ENCODE measurements at regions not wholly inside any gene's neighbourhood (a gene's known extent, or its start where the extent isn't known, plus 50 kb on each side); places are given as distances from the start of the nearest gene placed in this dataset.

DNA sequence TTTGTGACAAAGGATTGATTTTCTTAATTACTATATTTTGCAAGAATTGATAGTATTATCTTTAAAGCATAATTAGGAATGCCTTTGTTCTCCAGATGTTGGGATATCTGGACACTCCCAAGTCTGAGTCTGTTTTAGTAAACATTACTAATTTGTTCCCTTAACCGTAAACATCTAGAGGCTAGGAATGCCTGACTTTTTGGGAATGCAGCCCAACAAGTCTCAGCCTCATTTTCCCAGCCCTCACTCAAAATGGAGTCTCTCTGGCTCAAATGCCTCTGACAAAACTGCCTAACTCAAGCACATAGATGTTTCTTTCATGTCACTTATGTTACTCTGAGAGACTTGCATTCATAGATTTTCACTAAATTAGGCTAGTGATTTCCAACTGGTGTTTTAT is 297.0 kb upstream of the CLNK start:
- no peak overlapping the region for H3K4me3 ChIP-seq (ENCODE audit: low read depth, low read length)
- no peak for DNase-seq (ENCODE audit: low read depth)
- TF ChIP-seq, protein P1, sequence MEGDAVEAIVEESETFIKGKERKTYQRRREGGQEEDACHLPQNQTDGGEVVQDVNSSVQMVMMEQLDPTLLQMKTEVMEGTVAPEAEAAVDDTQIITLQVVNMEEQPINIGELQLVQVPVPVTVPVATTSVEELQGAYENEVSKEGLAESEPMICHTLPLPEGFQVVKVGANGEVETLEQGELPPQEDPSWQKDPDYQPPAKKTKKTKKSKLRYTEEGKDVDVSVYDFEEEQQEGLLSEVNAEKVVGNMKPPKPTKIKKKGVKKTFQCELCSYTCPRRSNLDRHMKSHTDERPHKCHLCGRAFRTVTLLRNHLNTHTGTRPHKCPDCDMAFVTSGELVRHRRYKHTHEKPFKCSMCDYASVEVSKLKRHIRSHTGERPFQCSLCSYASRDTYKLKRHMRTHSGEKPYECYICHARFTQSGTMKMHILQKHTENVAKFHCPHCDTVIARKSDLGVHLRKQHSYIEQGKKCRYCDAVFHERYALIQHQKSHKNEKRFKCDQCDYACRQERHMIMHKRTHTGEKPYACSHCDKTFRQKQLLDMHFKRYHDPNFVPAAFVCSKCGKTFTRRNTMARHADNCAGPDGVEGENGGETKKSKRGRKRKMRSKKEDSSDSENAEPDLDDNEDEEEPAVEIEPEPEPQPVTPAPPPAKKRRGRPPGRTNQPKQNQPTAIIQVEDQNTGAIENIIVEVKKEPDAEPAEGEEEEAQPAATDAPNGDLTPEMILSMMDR (IDR thresholded peaks at IDR 0.05; ENCODE audit: control insufficient read depth, extremely low read depth, insufficient read depth): no peak

DNA sequence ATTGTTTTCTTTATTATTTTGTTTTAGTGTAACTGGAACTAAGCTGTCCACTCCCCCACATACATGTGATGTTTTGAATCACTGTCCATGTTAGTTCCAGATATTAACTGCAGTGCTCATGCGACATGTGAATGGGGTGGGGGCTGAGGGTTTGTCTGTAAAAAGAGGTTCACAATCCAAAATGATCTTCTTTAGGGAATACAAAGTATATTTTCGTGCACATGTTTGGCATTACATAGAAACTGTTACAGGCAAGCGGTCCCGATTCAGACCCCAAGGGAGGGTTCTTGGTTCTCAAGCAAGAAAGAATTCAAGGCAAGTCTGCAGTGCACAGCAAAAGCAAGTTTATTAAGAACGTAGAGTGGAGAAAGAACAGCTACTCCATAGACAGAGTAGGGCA is 296.5 kb upstream of the CLNK start:
- TF ChIP-seq, protein P1 (IDR thresholded peaks at IDR 0.05; ENCODE audit: control insufficient read depth, extremely low read depth, insufficient read depth): no peak
- H3K4me3 ChIP-seq (ENCODE audit: low read depth, low read length): no peak overlapping the region
- DNase-seq (ENCODE audit: low read depth): no peak

DNA sequence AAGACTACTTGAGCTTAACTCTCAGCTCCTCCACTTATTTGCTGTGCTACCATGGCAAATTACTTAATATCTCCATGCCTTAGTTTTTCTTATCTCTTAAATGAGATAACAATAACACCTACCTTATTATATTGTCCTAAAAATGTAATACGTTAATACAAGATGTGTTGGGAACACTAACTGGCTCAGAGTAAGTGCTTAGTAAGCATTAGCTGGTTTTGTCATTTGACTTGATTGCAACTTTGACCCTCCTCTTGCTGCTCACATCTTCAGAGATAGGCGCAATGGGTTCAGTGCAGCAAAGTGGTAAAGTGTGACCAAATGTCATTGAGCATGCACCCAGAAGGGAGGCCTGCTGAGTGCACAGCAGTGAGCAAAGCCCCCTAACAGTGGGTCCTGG is 294.5 kb upstream of the CLNK start:
- TF ChIP-seq, protein P1 (IDR thresholded peaks at IDR 0.05; ENCODE audit: control insufficient read depth, extremely low read depth, insufficient read depth): no peak
- H3K4me3 ChIP-seq (ENCODE audit: low read depth, low read length): no peak overlapping the region
- DNase-seq (ENCODE audit: low read depth): no peak

- no peak overlapping the region for H3K4me3 ChIP-seq (ENCODE audit: low read depth, low read length)
- TF ChIP-seq, protein P1 (IDR thresholded peaks at IDR 0.05; ENCODE audit: control insufficient read depth, extremely low read depth, insufficient read depth): no peak
- no peak for DNase-seq (ENCODE audit: low read depth)
Measured at GRCh38 chr4:10977534-10977933, 293.0 kb upstream of the CLNK start.

DNA sequence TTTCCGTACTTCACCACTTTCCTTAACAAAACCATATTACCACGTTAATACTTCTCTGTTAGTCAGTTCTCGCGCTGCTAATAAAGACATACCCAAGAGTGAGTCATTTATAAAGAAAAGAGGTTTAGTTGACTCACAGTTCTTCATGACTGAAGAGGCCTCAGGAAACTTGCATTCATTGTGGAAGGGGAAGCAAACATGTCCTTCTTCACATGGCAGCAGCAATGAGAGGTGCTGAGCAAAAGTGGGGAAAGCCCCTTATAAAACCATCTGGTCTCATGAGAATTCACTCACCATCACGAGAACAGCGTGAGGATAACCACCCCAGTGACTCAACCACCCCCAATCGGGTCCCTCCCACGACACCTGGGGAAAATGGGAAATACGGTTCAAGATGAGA is 289.8 kb upstream of the CLNK start:
- TF ChIP-seq, protein P1 (IDR thresholded peaks at IDR 0.05; ENCODE audit: control insufficient read depth, extremely low read depth, insufficient read depth): no peak
- no peak for DNase-seq (ENCODE audit: low read depth)
- no peak overlapping the region for H3K4me3 ChIP-seq (ENCODE audit: low read depth, low read length)

DNA sequence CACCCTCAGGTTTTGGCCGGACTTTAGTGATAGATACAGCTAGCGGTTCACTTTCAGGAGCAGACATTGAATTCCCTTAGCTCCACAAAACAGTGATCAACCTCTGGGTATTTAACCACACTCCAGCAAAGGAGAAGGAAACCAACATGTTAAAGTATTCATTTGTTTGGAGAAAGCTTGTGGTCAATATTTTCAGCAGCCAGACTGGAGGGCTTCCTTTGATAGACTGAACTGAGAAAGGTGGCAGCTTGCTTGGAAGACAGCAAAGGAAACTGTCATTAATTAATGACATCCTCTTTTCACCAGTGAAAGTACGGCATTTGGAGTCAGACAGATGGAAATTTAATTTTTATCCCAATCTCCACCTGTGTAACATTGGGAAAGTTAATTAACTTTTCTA is 289.1 kb upstream of the CLNK start:
- DNase-seq (ENCODE audit: low read depth): no peak
- no peak overlapping the region for H3K4me3 ChIP-seq (ENCODE audit: low read depth, low read length)
- TF ChIP-seq, protein P1 (IDR thresholded peaks at IDR 0.05; ENCODE audit: control insufficient read depth, extremely low read depth, insufficient read depth): no peak

DNA sequence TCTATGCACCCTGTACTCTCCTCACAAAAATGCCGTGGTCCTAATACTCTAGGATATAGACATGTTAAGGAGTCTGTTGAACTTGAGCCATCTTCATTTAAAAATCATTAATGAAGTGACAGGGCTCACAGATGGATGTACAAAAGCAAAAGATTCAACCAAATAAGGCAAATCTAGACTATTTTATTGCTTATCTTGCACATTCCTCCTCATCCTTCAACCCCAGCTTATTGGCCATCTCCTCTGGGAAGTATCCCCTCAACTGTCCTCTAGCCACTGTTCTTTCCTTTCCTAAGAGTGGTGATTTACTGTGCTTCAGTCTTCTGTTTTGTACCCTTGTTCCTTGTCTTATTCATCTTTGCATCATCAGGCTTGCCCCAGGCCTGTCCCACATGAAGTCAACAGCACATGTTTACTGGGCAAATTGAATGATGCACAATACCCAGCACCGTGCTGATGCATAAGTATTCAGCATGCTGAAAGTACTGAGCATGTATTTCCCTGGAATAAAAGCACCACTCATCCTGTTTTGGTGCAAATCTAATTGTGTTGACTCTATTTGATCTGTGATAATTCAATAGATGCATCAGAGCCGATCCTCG is 287.3 kb upstream of the CLNK start:
- TF ChIP-seq, protein P1 (IDR thresholded peaks at IDR 0.05; ENCODE audit: control insufficient read depth, extremely low read depth, insufficient read depth): no peak
- DNase-seq (ENCODE audit: low read depth): no peak
- H3K4me3 ChIP-seq (ENCODE audit: low read depth, low read length): no peak overlapping the region

Measured in LNCaP clone FGC (cell line).